ENCODE measurements at regions not wholly inside any gene's neighbourhood (a gene's known extent, or its start where the extent isn't known, plus 50 kb on each side); places are given as distances from the start of the nearest gene placed in this dataset.

GRCh38 chr9:11064909-11065308 is 452.1 kb upstream of the PTPRD start:
- Mint-ChIP-seq H3K4me1 (ENCODE audit: unreplicated experiment) (no peaks in the 10 kb centered on the region), H3K36me3 (ENCODE audit: low read depth, unreplicated experiment) (no peaks in the 10 kb centered on the region), H3K4me3 (ENCODE audit: unreplicated experiment) (no peak overlapping the region), H3K9me3 (ENCODE audit: unreplicated experiment) (no peaks in the 10 kb centered on the region), H3K27me3 (ENCODE audit: unreplicated experiment) (no peaks in the 10 kb centered on the region), H3K27ac (ENCODE audit: unreplicated experiment) (no peak overlapping the region)
- no peak for TF ChIP-seq CTCF (IDR thresholded peaks at IDR 0.05; ENCODE audit: unreplicated experiment)
- DNase-seq (ENCODE audit: low spot score), result no peak

- Mint-ChIP-seq H3K9me3 (ENCODE audit: unreplicated experiment) (no peaks in the 10 kb centered on the region), H3K27ac (ENCODE audit: unreplicated experiment) (no peak overlapping the region), H3K27me3 (ENCODE audit: unreplicated experiment) (no peaks in the 10 kb centered on the region), H3K36me3 (ENCODE audit: low read depth, unreplicated experiment) (no peaks in the 10 kb centered on the region), H3K4me3 (ENCODE audit: unreplicated experiment) (no peak overlapping the region), H3K4me1 (ENCODE audit: unreplicated experiment) (no peaks in the 10 kb centered on the region)
- TF ChIP-seq CTCF (IDR thresholded peaks at IDR 0.05; ENCODE audit: unreplicated experiment), result no peak
- DNase-seq (ENCODE audit: low spot score), result no peak
Measured at GRCh38 chr9:11072176-11072575, 459.4 kb upstream of the PTPRD start.

GRCh38 chr9:11086561-11086960 is 473.8 kb upstream of the PTPRD start:
- Mint-ChIP-seq H3K27ac (ENCODE audit: unreplicated experiment) (no peak overlapping the region), H3K4me1 (ENCODE audit: unreplicated experiment) (peaks cover 4% of the 10 kb centered on the region), H3K9me3 (ENCODE audit: unreplicated experiment) (no peaks in the 10 kb centered on the region), H3K27me3 (ENCODE audit: unreplicated experiment) (no peaks in the 10 kb centered on the region), H3K4me3 (ENCODE audit: unreplicated experiment) (no peak overlapping the region), H3K36me3 (ENCODE audit: low read depth, unreplicated experiment) (no peaks in the 10 kb centered on the region)
- no peak for DNase-seq (ENCODE audit: low spot score)
- no peak for TF ChIP-seq CTCF (IDR thresholded peaks at IDR 0.05; ENCODE audit: unreplicated experiment)

- Mint-ChIP-seq H3K36me3 (ENCODE audit: low read depth, unreplicated experiment) (no peaks in the 10 kb centered on the region), H3K4me1 (ENCODE audit: unreplicated experiment) (peaks cover 4% of the 10 kb centered on the region), H3K4me3 (ENCODE audit: unreplicated experiment) (no peak overlapping the region), H3K9me3 (ENCODE audit: unreplicated experiment) (no peaks in the 10 kb centered on the region), H3K27me3 (ENCODE audit: unreplicated experiment) (no peaks in the 10 kb centered on the region), H3K27ac (ENCODE audit: unreplicated experiment) (no peak overlapping the region)
- no peak for TF ChIP-seq CTCF (IDR thresholded peaks at IDR 0.05; ENCODE audit: unreplicated experiment)
- DNase-seq (ENCODE audit: low spot score), result no peak
Measured at GRCh38 chr9:11088821-11089374, 476.1 kb upstream of the PTPRD start.

- Mint-ChIP-seq H3K27me3 (ENCODE audit: unreplicated experiment) (no peaks in the 10 kb centered on the region), H3K4me1 (ENCODE audit: unreplicated experiment) (peaks cover 4% of the 10 kb centered on the region), H3K9me3 (ENCODE audit: unreplicated experiment) (no peaks in the 10 kb centered on the region), H3K27ac (ENCODE audit: unreplicated experiment) (no peak overlapping the region), H3K4me3 (ENCODE audit: unreplicated experiment) (no peak overlapping the region), H3K36me3 (ENCODE audit: low read depth, unreplicated experiment) (no peaks in the 10 kb centered on the region)
- no peak for DNase-seq (ENCODE audit: low spot score)
- no peak for TF ChIP-seq CTCF (IDR thresholded peaks at IDR 0.05; ENCODE audit: unreplicated experiment)
Measured at GRCh38 chr9:11092974-11093373, 480.2 kb upstream of the PTPRD start.
